Panc1 (cell line): ENCODE measurements at regions not wholly inside any gene's neighbourhood (a gene's known extent, or its start where the extent isn't known, plus 50 kb on each side); places are given as distances from the start of the nearest gene placed in this dataset.

Experiments
- ATAC-seq: fragments of 200-7000 bp; cut with Tn5 transposase; 2 replicates; pipeline ENCODE4 v1.9.1; 2020; ENCODE audit warnings: mild to moderate bottlenecking, moderate library complexity
- BruUV-seq: library from RNA; stranded (reverse); fragments of 400-500 nt; replicated peaks from 2 replicates; lab custom pipeline; 2021; lab: Mats Ljungman, UMichigan
- CTCF ChIA-PET: fragments of 300-600 bp; sonication (Branson Sonifier 250); formaldehyde crosslinking; loops from one replicate; lab custom pipeline; 2022; ENCODE audit warnings: antibody characterized with exemption; lab: Charles Lee
- POLR2A ChIA-PET: fragments of 300-600 bp; sonication (Branson Sonifier 250); formaldehyde crosslinking; loops from one replicate; lab custom pipeline; 2022; ENCODE audit warnings: antibody characterized with exemption; lab: Charles Lee
- DNase-seq: peaks from one replicate; pipeline ENCODE4 v3.0.0-alpha.2; 2010; ENCODE audit warnings: low read depth, low spot score
- H3K27ac ChIP-seq: 2 replicates; pipeline ENCODE4 v1.5.1; 2011; ENCODE audit warnings: mild to moderate bottlenecking, low read length, inconsistent platforms
- H3K27me3 ChIP-seq: fragments of 200-500 bp; sonication (Bioruptor generic); 2 replicates; pipeline ENCODE4 v1.6.0; 2014; ENCODE audit warnings: low read length, inconsistent platforms; ENCODE audit not compliant: control insufficient read depth, insufficient read depth
- H3K36me3 ChIP-seq: fragments of 200-500 bp; sonication (Bioruptor generic); 2 replicates; pipeline ENCODE4 v1.5.1; 2014; ENCODE audit warnings: inconsistent platforms, mild to moderate bottlenecking, low read length, moderate library complexity; ENCODE audit not compliant: control insufficient read depth, insufficient read depth
- H3K4me1 ChIP-seq: 2 replicates; pipeline ENCODE4 v1.5.1; 2011; ENCODE audit warnings: inconsistent platforms, mild to moderate bottlenecking, low read length, moderate library complexity; ENCODE audit not compliant: control insufficient read depth, insufficient read depth
- H3K4me3 ChIP-seq, 2 experiments: 2 replicates each; pipeline ENCODE4 v1.5.1; 2011 to 2012; ENCODE audit warnings: low read depth in 2 of 2, low read length in 2 of 2, mild to moderate bottlenecking in 2 of 2, inconsistent platforms in 1 of 2, moderate library complexity in 1 of 2
- H3K9me3 ChIP-seq: fragments of 200-500 bp; sonication (Bioruptor generic); 2 replicates; pipeline ENCODE4 v1.5.1; 2014; ENCODE audit warnings: low read depth, mild to moderate bottlenecking, inconsistent platforms, low read length, moderate library complexity; ENCODE audit not compliant: control insufficient read depth, insufficient read depth
- CTCF ChIP-seq: fragments of 450-650 bp; IDR thresholded peaks from 2 replicates; pipeline ENCODE4 v1.5.1; 2017; ENCODE audit warnings: mild to moderate bottlenecking
- POLR2AphosphoS5 ChIP-seq: IDR thresholded peaks from 2 replicates; pipeline ENCODE4 v1.6.1; 2012; ENCODE audit warnings: mild to moderate bottlenecking, low read depth, low read length, moderate library complexity
- REST ChIP-seq, 2 experiments: IDR thresholded peaks; 2 replicates each; pipeline ENCODE4 v1.6.1; 2011 to 2012; ENCODE audit warnings: low read depth in 2 of 2, control low read depth in 1 of 2, low read length in 1 of 2, mild to moderate bottlenecking in 1 of 2, moderate library complexity in 1 of 2; ENCODE audit not compliant: insufficient read depth in 1 of 2
- SIN3A ChIP-seq: IDR thresholded peaks from 2 replicates; pipeline ENCODE4 v1.6.1; 2012; ENCODE audit warnings: low read depth, mild to moderate bottlenecking, low read length, moderate library complexity, borderline replicate concordance; ENCODE audit not compliant: insufficient read depth
- TCF7L2 ChIP-seq: IDR thresholded peaks from 2 replicates; pipeline ENCODE4 v1.6.1; 2011; ENCODE audit warnings: mild to moderate bottlenecking, low read depth, low read length, inconsistent platforms
- in situ Hi-C: cut with HindIII; loops from 2 replicates; pipeline ENCODE4 v1.10.0; 2016; ENCODE audit warnings: low sequenced_read_pairs, low pct_unique_long_range_greater_than_20kb
- intact Hi-C: fragments of 100-400 bp; cut with micrococcal nuclease; formaldehyde crosslinking; loops from one replicate; pipeline ENCODE4 v1.10.0; 2022; ENCODE audit not compliant: unreplicated experiment

DNA sequence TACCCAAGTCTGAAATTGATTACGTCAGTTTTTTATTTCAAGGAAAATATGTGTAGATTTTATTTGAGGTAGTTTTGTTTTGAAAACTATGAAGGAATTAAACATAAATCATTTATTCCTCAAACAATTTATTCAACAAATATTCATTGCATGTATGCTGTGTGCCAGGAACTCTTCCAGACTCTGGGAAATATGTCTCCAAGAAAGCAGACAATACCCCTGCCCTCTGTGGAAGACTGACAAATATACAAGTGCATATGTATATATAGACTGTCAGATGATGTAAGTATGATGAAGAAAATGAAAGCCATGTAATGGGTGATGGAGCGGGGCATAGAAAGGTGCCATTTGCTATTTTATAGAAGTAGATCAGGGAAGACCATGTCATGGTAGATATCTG, 889.5 kb downstream of the USP25 start:
- ATAC-seq (no peak), DNase-seq (no peak)
- intact Hi-C loops (no loop called here), in situ Hi-C loops (no loop called here)
- Histone ChIP-seq H3K27ac (no peak overlapping the region), H3K9me3 (no peaks in the 10 kb centered on the region), H3K36me3 (no peaks in the 10 kb centered on the region), H3K4me1 (no peaks in the 10 kb centered on the region), H3K4me3 (no peak overlapping the region), H3K27me3 (no peaks in the 10 kb centered on the region)
- ChIA-PET CTCF (no interaction called here), POLR2A (no interaction called here)
- TF ChIP-seq POLR2AphosphoS5 (no peak), REST (IDR thresholded peaks at IDR 0.05; ENCODE audit: insufficient read depth in 1 of 2, low read depth in 2 of 2, low read length in 1 of 2) (no peak), TCF7L2 (no peak), SIN3A (no peak), CTCF (no peak)
- no TSS peak for BruUV-seq

DNA sequence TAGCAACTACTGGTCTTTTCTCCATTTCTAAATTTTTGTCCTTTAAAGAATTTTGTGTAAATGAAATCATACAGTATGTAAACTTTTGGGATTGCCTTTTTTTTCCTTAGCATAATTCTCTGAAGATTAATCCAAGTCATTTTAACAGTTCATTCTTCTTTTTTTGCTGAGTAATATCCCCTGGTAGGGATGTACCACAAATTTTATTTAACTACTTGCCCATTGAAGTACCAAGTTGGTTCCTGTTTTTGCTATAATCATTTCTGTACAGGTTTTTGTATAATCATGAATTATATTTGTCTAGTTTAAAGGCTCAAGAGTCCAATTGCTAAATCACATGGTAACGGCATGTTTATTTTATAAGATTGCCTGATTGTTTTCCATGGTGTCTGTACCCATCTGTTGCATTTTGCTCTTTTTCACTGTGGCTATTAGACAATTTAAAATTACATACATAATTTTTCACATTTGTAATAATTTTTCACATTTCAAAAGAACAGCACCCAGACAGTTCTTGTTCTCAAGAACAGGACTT, 891.1 kb downstream of the USP25 start:
- CTCF ChIA-PET, result no interaction called here
- ATAC-seq (no peak), DNase-seq (no peak)
- Histone ChIP-seq H3K36me3 (no peaks in the 10 kb centered on the region), H3K27ac (no peak overlapping the region), H3K9me3 (no peaks in the 10 kb centered on the region), H3K4me1 (no peaks in the 10 kb centered on the region; the same call in 1 of the 2 replicates), H3K4me3 (no peak overlapping the region), H3K27me3 (no peaks in the 10 kb centered on the region)
- in situ Hi-C loops (no loop called here), intact Hi-C loops (no loop called here)
- POLR2A ChIA-PET, result no interaction called here
- no TSS peak for BruUV-seq
- TF ChIP-seq REST (IDR thresholded peaks at IDR 0.05; ENCODE audit: insufficient read depth in 1 of 2, low read depth in 2 of 2, low read length in 1 of 2), result no peak
- no peak for TF ChIP-seq CTCF
- no peak for TF ChIP-seq SIN3A
- TF ChIP-seq TCF7L2, result no peak
- TF ChIP-seq POLR2AphosphoS5, result no peak
